Activated CD4-positive, alpha-beta T cell treated with anti-CD3 and anti-CD28 coated beads, Interleukin-2, amount 50 U/mL, for 16 hours (primary cell): ENCODE measurements at regions not wholly inside any gene's neighbourhood (a gene's known extent, or its start where the extent isn't known, plus 50 kb on each side); places are given as distances from the start of the nearest gene placed in this dataset.
A peak's percentile ranks its signal among the peaks of the same experiment; 100 is the strongest.
"Not testable (repeated sequence)": the region's sequence is repeated elsewhere in the genome, so short reads cannot be mapped to it uniquely, and the experiment has no call there.

Experiments
- DNase-seq: peaks from one replicate; pipeline ENCODE4 v3.0.0-alpha.2; 2020

DNA sequence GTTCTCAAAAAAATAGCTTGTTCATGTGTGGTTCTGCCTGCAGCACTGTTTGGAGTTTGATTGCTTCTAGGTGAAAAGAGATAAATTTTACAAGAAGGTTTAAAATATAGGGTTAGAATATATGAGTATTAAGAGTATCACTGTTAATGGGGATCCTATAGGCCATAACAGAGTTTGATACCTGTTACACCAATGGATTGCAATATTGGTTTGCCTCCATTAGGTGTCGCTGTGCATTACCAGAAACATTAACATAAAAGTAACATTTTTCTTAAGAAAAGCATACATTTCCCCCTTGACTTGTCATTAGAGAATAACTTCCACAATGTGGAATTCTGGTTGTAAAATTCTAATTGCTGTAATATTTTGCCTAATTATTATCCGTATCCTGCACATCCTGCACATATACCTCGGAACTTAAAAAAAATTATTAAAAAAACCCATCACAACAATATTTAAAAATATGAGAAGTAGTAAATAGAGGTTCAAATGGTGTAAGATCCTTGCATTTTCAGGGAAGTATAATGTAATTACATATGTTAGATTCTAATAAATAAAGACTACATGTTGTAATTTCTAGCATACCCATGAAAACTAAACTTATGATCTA is 63.0 kb downstream of the CYP4A11 start:
- peak; percentile 49 for DNase-seq

DNA sequence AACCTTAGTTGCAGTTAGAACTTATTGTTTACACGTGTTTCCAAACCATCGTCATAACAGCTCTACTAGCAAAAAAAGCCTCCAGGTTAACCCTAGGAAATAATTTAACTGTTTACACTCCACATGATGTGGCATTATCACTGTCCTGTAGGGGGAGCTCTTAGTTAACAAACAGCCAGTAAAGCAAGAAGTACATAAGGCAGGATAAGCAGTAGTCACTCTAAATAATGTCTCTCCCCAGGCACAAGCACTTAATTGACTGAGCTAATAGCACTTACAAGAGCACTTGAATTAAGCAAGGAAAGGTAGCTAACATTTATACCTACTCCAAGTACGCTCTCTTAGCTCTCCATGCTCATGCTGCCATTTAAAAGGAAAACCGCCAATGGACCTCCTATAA is 65.2 kb downstream of the CYP4A11 start:
- not testable (repeated sequence) for DNase-seq
